MM.1S (cell line): ENCODE measurements at regions not wholly inside any gene's neighbourhood (a gene's known extent, or its start where the extent isn't known, plus 50 kb on each side); places are given as distances from the start of the nearest gene placed in this dataset.

Experiments
- DNase-seq: peaks from one replicate; pipeline ENCODE4 v3.0.0-alpha.2; 2015
- H2AFZ ChIP-seq: fragments of 300-600 bp; sonication (generic); 2 replicates; pipeline ENCODE4 v1.6.0; 2016; ENCODE audit warnings: antibody characterized with exemption, low read length
- H3F3A ChIP-seq: fragments of 300-600 bp; sonication (generic); 2 replicates; pipeline ENCODE4 v1.6.1; 2016; ENCODE audit warnings: mild to moderate bottlenecking, antibody characterized with exemption, low read length, moderate library complexity, mixed read lengths; ENCODE audit not compliant: insufficient read depth
- H3K27ac ChIP-seq: fragments of 300-600 bp; sonication (generic); 2 replicates; pipeline ENCODE4 v1.5.1; 2016; ENCODE audit warnings: mild to moderate bottlenecking, low read length
- H3K27me3 ChIP-seq: fragments of 300-600 bp; sonication (generic); replicated peaks from 2 replicates; pipeline ENCODE4 v1.6.0; 2016; ENCODE audit warnings: low read length; ENCODE audit not compliant: insufficient read depth
- H3K36me3 ChIP-seq: fragments of 300-600 bp; sonication (generic); replicated peaks from 2 replicates; pipeline ENCODE4 v1.6.1; 2016; ENCODE audit warnings: mild to moderate bottlenecking, low read length, mixed read lengths; ENCODE audit not compliant: insufficient read depth
- H3K4me1 ChIP-seq: fragments of 300-600 bp; sonication (generic); 2 replicates; pipeline ENCODE4 v1.6.1; 2016; ENCODE audit warnings: low read length, mixed read lengths
- H3K4me2 ChIP-seq: fragments of 300-600 bp; sonication (generic); 2 replicates; pipeline ENCODE4 v1.6.0; 2016; ENCODE audit warnings: low read depth, low read length
- H3K4me3 ChIP-seq: fragments of 300-600 bp; sonication (generic); 2 replicates; pipeline ENCODE4 v1.5.1; 2016; ENCODE audit warnings: low read length, mixed read lengths
- H3K79me2 ChIP-seq: fragments of 300-600 bp; sonication (generic); 2 replicates; pipeline ENCODE4 v1.6.1; 2016; ENCODE audit warnings: mixed run types, low read length, mixed read lengths
- H3K9ac ChIP-seq: fragments of 300-600 bp; sonication (generic); 2 replicates; pipeline ENCODE4 v1.6.1; 2016; ENCODE audit warnings: low read length, mixed read lengths
- H3K9me2 ChIP-seq: fragments of 300-600 bp; sonication (generic); replicated peaks from 2 replicates; pipeline ENCODE4 v1.6.1; 2016; ENCODE audit warnings: mild to moderate bottlenecking, low read length, mixed read lengths; ENCODE audit not compliant: insufficient read depth
- H3K9me3 ChIP-seq: fragments of 300-600 bp; sonication (generic); replicated peaks from 2 replicates; pipeline ENCODE4 v1.6.1; 2016; ENCODE audit warnings: mild to moderate bottlenecking, low read length, mixed read lengths; ENCODE audit not compliant: insufficient read depth
- H4K20me1 ChIP-seq: fragments of 300-600 bp; sonication (generic); 2 replicates; pipeline ENCODE4 v1.6.1; 2016; ENCODE audit warnings: mild to moderate bottlenecking, low read length, moderate library complexity, mixed read lengths; ENCODE audit not compliant: insufficient read depth
- EZH2 ChIP-seq: fragments of 300-600 bp; sonication (generic); optimal IDR thresholded peaks from 2 replicates; pipeline ENCODE3; 2017; ENCODE audit warnings: low read depth, mild to moderate bottlenecking, antibody characterized with exemption, low read length, mixed read lengths
- EZH2phosphoT487 ChIP-seq: fragments of 300-600 bp; sonication (generic); IDR thresholded peaks from 2 replicates; pipeline ENCODE4 v1.6.1; 2018; ENCODE audit warnings: antibody characterized with exemption, low read length
- TF ChIP-seq, protein P1 (sequence below): fragments of 300-600 bp; sonication (generic); IDR thresholded peaks from 2 replicates; pipeline ENCODE4 v1.5.1; 2016; ENCODE audit warnings: antibody characterized with exemption, low read length, mixed read lengths

DNA sequence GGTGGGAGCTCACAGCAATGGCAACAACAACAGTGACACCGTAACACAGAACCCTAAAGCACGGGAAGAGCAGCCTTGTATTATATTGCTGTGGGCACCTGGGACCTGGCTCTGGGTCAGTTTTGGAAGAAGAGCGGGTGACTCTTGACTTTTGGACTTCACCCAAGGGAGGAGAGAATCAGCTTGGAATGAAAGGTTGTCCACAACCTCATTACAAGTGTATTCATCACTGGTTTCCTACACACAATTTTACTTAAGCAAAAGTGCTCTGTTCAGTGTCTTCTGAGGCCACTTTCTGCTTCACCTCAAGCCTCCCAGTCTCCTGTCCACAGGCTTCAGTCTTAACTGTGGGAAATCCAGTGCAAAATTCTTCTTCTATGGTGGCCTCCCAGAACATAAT lies 263.8 kb downstream of the KCNE4 start:
- Histone ChIP-seq H3K27ac (no peak overlapping the region), H3K9ac (no peak overlapping the region), H3K4me1 (no peaks in the 10 kb centered on the region), H3K4me3 (no peak overlapping the region), H3K9me3 (no peaks in the 10 kb centered on the region), H3K36me3 (no peaks in the 10 kb centered on the region), H3K9me2 (no peaks in the 10 kb centered on the region), H3K4me2 (no peak overlapping the region), H3F3A (no peaks in the 10 kb centered on the region), H3K27me3 (no peaks in the 10 kb centered on the region), H3K79me2 (no peaks in the 10 kb centered on the region), H4K20me1 (no peaks in the 10 kb centered on the region), H2AFZ (no peak overlapping the region)
- no peak for DNase-seq
- TF ChIP-seq, protein P1, sequence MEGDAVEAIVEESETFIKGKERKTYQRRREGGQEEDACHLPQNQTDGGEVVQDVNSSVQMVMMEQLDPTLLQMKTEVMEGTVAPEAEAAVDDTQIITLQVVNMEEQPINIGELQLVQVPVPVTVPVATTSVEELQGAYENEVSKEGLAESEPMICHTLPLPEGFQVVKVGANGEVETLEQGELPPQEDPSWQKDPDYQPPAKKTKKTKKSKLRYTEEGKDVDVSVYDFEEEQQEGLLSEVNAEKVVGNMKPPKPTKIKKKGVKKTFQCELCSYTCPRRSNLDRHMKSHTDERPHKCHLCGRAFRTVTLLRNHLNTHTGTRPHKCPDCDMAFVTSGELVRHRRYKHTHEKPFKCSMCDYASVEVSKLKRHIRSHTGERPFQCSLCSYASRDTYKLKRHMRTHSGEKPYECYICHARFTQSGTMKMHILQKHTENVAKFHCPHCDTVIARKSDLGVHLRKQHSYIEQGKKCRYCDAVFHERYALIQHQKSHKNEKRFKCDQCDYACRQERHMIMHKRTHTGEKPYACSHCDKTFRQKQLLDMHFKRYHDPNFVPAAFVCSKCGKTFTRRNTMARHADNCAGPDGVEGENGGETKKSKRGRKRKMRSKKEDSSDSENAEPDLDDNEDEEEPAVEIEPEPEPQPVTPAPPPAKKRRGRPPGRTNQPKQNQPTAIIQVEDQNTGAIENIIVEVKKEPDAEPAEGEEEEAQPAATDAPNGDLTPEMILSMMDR = no peak

DNA sequence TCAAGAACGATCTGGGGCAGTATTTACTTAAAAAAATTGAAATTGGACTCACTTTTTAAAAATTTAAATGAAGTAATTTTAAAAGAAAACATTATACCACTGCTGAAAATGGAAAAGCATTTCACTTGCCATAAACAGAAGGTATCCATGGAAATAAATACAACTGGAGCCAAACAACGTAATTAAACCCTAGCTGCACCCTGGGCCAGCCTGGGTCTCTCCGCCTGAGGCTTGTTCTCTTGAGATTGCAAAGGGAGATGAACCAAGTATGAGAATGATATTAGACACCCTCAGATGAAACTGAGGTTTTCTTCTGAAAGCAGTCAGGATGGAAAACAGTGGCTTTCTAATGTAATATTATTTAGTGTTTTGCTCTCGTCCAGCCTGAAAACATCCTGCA lies 264.4 kb downstream of the KCNE4 start:
- Histone ChIP-seq H3K36me3 (no peaks in the 10 kb centered on the region), H3K4me3 (no peak overlapping the region), H4K20me1 (no peaks in the 10 kb centered on the region), H2AFZ (no peak overlapping the region), H3F3A (no peaks in the 10 kb centered on the region), H3K79me2 (no peaks in the 10 kb centered on the region), H3K4me2 (no peak overlapping the region), H3K9ac (no peak overlapping the region), H3K9me2 (no peaks in the 10 kb centered on the region), H3K4me1 (no peaks in the 10 kb centered on the region), H3K27me3 (no peaks in the 10 kb centered on the region), H3K9me3 (no peaks in the 10 kb centered on the region), H3K27ac (no peak overlapping the region)
- TF ChIP-seq EZH2phosphoT487 (no peak), EZH2 (no peak)
- TF ChIP-seq, protein P1 = no peak
- no peak for DNase-seq

DNA sequence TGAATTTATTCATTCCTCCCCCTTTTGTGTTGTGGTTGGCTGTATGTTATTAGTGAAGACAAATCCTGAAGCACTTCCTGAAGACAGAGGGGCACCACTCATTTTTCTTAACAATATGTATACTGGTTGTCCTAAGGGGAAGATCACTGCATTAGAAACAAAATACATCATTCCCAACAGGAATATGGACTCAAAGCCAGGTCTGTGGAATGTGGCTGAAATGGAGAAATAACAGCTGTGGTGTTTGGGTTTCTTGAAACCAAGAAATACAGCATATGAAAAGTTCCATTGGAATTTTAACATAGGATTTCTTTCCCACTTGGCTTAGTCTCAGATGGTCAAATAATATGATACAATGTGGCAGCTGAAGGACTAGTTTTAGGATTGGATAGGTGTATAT lies 267.6 kb downstream of the KCNE4 start:
- Histone ChIP-seq H3K27ac (no peak overlapping the region), H3K4me3 (no peak overlapping the region), H3K79me2 (no peaks in the 10 kb centered on the region), H3K9me2 (no peaks in the 10 kb centered on the region), H3K27me3 (no peaks in the 10 kb centered on the region), H3K36me3 (no peaks in the 10 kb centered on the region), H4K20me1 (no peaks in the 10 kb centered on the region), H3K4me1 (no peaks in the 10 kb centered on the region), H2AFZ (no peak overlapping the region), H3F3A (no peaks in the 10 kb centered on the region), H3K4me2 (no peak overlapping the region), H3K9me3 (no peaks in the 10 kb centered on the region), H3K9ac (no peak overlapping the region)
- TF ChIP-seq EZH2 (no peak), EZH2phosphoT487 (no peak)
- TF ChIP-seq, protein P1 = no peak
- no peak for DNase-seq

DNA sequence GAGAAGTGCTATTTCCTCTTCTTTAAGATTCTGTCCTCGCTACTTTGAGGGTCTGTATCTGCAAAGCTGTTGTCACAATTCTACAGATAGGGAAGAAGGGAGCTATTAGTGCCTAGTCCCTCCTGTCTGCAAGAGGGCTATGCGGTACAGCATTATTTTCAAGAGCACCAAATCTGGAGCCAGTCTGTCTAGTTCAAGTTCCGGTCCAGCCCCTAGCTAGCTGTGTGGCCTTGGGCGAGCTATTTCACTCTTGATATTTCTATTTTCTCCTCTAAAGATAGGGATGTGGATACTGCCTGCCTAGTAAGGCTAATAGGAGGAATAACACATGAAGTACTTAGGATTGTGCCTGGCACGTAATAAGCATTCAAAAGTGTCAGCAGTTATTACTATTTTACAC lies 272.4 kb downstream of the KCNE4 start:
- Histone ChIP-seq H4K20me1 (no peaks in the 10 kb centered on the region), H3K4me2 (no peak overlapping the region), H2AFZ (no peak overlapping the region), H3K9me2 (no peaks in the 10 kb centered on the region), H3K4me3 (no peak overlapping the region), H3K27me3 (no peaks in the 10 kb centered on the region), H3K9ac (no peak overlapping the region), H3K9me3 (no peaks in the 10 kb centered on the region), H3K36me3 (no peaks in the 10 kb centered on the region), H3K79me2 (no peaks in the 10 kb centered on the region), H3K4me1 (no peaks in the 10 kb centered on the region), H3K27ac (no peak overlapping the region), H3F3A (no peaks in the 10 kb centered on the region)
- no peak for DNase-seq
- TF ChIP-seq EZH2phosphoT487 (no peak), EZH2 (no peak)
- TF ChIP-seq, protein P1 = no peak
